HG02571 (cell line): ENCODE measurements at regions not wholly inside any gene's neighbourhood (a gene's known extent, or its start where the extent isn't known, plus 50 kb on each side); places are given as distances from the start of the nearest gene placed in this dataset.

Source experiments
- ATAC-seq: cut with Tn5 transposase; IDR thresholded peaks from one replicate; pipeline ENCODE4 v1.9.1; 2021; ENCODE audit warnings: mild to moderate bottlenecking, moderate library complexity; ENCODE audit not compliant: unreplicated experiment

DNA sequence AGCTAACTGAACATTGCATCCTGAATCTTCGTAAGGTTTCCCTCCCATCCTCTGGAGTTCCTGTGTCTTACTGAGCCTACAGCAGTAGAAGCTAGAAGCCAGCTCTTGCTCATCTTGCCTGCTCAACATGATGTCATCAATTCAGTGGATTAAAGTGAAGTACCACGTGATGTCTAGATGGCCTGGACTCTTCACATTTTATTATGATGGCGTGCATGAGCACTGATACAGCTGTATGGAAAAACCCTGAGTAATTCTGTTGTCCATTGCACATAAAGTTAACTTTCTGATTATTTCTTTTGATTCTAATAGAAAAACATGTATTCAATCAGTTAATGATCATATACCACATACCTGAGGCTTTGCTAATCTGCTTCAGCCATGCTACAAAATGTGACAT, 2387.7 kb upstream of the TENM3 start:
- no peak for ATAC-seq

DNA sequence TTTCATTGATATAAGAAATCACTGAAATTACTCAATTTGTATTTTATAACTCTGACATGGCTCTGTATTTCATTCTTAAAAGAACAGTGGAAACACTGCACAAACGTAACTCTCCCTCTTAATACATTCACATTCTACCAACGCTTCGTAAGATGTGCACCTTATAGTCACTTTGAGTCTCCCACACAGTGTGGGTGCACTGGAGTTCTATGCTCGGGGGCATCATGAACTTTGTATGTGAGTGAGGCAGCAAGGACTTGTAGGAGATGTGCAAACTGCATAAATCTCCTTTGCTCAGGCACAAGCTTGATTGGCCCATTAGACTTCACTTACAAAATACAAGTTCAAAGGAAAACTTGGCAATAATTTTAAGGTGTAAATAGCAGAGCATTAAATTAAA, 2385.0 kb upstream of the TENM3 start:
- ATAC-seq, result no peak

GRCh38 chr4:179867300-179867878, 2375.8 kb upstream of the TENM3 start:
- ATAC-seq, result no peak

- no peak for ATAC-seq
Measured at GRCh38 chr4:179871726-179872125, 2371.5 kb upstream of the TENM3 start.

GRCh38 chr4:179872755-179873154, 2370.4 kb upstream of the TENM3 start:
- no peak for ATAC-seq

DNA sequence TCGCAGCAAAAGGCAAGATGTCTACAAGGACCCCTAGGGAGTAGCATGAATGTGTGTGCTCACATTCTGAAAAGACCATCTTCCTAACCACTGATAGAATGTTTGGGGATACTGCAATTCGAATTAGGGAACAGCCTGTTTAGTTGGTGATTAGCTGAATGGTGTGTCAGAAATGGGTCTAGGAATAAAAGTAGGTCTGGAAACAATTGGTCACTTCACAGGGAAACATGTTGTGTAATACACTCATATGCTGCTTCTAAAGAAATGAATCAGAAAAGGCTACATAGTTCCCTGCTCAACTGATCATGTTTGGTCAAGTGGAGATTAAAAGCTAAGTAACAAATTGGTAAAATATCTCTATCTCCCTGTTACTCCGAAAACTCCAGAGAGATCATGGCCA, 2362.4 kb upstream of the TENM3 start:
- ATAC-seq, result no peak

DNA sequence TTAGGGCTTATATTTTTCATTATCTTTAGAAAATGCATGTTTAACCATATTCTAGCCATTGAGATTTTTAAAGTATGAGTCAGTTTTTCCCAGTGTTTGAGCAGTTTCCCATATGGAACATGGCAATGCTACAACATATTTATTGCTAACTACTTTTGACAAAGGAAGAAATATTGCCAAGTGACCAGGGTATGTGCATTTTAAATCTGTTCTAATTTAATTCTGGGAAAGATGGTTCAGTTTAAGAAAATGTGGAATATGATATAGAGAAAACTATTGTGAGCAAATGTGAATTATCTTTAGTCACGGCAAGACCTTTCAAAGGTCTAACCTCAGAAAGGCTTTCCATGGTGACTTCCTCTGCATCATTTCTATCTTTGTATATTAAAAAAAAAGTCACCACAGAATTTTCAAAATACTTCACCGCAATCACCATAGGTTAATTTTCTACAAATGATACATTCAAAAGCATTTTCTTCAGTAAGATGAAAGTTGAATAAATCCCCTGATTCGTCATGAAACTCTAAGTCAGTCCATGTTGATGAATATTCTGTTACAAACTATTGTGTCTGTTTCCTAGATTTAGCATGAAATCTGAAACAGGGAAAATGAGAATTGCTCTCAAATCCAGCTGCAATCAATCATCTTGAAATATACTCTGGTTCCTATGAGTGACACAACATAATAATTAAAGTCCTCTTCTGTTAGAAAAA, 2349.0 kb upstream of the TENM3 start:
- no peak for ATAC-seq

DNA sequence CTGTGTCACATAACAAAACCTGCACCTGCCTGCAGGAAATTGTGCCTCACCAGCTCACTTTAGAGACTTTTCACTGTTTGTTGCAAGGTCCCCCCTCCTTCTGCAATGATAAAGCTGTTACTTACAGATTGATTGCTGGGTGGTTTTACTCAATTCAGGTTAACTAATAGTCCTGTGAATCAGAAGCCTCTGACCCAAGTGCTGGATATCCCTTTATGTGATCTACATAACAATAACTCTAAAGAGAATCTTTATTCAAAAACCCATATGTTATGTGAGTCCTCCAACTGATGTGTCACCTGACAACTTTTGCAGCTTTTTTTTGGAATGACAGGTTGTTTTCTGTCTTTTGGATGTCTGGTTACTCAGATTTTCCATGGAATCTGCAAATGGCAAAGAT, 2323.6 kb upstream of the TENM3 start:
- no peak for ATAC-seq

DNA sequence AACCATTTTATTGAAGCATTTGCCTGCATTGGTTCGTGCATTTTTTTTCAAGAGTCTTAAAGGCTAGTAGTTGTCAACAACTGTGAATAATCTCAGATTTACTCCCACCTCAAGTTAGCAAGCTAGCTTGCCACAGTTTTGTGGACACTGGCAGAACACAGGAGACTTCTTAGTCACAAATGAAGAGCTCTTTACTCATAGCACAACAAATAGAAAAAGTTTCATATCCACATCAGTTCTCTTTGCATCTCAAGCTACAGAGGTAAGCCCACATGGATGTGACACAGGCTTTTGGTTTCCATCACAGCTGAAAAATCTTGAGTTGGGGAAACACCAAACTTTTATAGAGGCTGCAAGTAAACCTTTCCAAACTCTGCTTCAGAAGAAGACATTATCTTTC, 2315.7 kb upstream of the TENM3 start:
- no peak for ATAC-seq

DNA sequence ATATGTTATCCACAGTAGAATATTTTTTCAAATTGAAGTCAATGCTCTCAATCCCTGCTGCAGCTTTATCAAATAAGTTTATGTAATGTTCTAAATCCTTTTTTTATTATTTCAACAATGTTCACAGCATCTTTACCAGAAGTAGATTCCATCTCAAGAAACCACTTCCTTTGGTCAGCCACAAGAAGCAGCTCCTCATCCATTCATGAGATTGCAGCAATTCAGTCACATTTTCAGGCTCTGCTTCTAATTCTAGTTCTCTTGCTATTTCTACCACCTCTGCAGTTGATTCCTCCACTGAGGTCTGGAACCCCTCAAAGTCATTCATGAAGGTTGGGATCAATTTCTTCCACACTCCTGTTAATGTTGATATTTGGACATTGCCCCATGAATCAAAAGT, 2301.3 kb upstream of the TENM3 start:
- ATAC-seq, result no peak

GRCh38 chr4:179976777-179977176, 2266.4 kb upstream of the TENM3 start:
- no peak for ATAC-seq

GRCh38 chr4:179977378-179977777, 2265.8 kb upstream of the TENM3 start:
- ATAC-seq, result no peak

DNA sequence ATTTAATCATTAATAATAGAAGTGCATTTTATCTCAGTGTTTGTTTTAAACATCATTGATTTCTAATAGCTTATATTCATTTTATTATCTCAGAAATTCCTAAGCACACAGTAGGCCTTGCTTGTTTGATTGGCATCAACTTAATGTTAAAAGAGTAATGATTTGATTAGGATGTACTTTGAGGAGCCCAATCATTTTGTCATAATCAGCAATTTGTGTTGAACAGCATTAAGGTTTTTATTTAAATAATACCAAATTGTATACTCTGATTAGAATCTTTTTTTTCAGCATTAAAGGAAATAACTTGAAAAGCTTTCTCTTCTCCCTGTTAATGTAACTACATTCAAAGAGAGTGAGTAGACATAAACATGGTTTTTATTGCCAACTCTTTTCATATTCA, 2262.0 kb upstream of the TENM3 start:
- no peak for ATAC-seq

DNA sequence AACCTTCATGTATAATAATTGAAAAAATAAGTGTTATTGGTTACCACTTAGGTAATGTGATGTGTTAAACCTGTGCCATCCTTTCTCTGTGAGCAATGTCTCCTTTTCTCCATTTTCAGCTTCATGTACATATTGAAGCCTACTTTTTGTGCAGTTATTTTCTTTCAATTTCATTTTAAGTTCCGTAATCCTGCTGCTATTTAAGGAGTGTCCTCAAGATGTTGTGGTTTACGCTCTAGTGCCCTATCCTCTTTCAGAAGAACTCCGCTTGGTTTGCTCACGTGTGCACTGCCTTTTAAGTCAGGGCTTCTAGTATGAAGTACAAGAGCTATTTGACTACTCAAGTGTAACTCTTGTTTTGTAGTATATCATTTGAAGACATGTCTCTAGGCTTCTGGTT, 2253.2 kb upstream of the TENM3 start:
- ATAC-seq, result no peak

DNA sequence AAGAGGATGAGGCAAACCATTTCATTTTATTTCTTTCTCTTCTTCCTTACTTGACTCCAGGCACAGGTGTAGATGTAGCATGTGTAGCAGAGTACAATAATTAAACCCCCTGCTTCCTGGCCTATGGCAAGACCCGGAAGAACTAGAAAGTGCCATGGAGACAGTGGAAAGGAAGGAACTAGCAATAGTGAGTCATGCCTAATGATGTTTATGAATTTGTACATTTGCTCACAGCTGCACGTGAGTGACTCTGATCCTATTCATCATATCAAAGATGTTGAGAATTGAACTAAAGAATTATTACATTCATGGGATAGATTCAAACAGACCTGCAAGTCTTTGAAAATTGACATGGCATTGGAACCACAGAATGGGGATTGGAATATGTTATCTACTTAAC, 2233.9 kb upstream of the TENM3 start:
- no peak for ATAC-seq

- no peak for ATAC-seq
Measured at GRCh38 chr4:180028682-180029081, 2214.5 kb upstream of the TENM3 start.

- no peak for ATAC-seq
Measured at GRCh38 chr4:180031330-180031729, 2211.9 kb upstream of the TENM3 start.

DNA sequence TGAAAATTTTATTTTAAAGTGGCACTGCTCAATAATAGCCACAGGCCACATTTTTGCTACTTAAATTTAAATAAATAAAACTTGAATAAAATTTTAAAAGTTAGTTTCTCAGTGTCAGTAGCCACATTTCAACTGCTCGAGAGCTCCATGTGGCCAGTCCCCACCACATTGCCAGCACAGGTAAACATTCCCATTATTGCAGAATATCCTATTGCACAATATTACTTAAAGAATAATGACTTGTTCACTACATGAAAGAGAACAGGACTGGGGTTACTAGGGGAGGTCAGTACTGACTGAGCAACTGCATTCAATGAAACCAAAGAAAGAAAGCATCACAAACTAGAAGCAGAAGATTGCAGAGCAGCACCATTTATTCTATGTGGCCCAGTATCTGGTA, 2201.6 kb upstream of the TENM3 start:
- no peak for ATAC-seq

DNA sequence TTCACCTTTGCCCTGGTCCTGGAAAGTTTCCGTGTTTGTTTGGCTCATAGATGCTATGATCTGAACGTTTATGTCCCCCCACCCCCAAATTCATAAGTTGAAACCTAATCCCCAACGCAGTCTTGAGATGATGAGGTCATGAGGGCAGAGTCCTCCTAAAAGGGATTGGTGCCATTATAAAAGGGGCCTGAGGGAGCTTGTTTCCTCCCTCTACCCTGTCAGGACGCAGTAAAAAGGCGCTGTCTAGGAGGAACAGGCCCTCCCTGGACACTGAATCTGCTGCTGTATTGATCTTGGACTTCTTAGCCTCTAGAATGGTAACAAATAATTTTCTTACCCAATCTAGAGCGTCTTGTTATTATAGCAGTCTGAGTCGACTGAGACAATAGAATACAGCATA, 2190.6 kb upstream of the TENM3 start:
- ATAC-seq, result no peak

GRCh38 chr4:180054291-180054690, 2188.9 kb upstream of the TENM3 start:
- ATAC-seq, result no peak

DNA sequence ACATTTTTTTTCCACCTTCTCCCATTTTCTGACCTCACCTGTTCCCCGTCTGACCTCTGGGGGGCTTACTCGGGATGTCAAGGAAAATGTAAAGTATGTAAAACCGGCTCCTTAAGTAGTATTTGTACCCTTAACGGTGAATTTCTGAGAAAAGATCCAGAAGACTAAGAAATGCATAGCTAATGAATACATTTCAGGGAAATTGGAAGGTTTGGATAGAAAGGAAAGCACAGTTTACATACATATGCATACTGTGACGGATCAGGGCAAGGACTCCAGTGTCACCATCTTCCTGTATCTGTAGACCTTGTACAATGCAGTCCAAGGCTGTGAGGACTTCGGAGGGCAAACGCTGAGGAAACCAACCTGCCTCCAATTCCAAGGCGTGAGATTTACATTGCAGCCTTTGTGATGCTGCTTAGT, 2185.9 kb upstream of the TENM3 start:
- no peak for ATAC-seq

DNA sequence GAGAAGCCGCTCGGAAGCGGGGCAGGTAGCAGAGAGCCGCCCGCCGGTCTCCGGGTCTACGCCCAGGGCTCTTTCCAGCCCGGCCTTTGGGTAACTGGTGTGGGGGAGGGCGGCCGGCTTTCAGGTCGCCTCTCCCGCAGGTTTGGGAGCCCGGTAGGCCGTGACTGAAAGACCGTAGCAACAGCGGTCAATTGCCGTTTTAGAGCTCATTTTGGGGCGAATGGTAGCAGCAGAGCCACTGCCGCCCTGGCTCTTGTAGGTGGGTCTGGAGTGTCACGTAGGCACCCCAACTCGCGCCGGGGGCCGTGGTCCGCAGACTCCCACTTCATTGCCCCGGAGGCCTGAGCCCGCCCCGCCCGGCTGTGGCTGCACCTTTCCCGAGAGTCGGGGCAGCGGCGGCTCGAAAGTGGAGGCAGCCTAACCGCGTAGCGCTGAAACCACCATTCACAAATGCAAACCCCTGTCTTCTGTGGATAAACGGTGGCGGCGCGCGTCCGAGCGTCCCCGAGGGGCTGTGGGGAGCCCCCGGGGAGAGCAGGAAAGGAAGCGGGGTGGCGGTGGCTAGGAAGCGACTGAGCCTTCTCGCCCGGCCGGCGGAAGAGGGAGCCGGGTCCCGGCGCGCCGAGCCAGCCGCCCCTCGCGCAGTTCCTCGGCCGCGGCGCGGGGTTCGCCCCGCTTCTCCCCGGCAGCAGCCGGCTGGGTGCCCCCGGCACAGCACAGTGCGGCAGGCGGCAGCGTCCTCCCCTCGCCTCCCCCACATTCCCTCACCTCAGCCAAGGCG, 2185.1 kb upstream of the TENM3 start:
- peak; percentile 49 for ATAC-seq
